ENCODE measurements at regions not wholly inside any gene's neighbourhood (a gene's known extent, or its start where the extent isn't known, plus 50 kb on each side); places are given as distances from the start of the nearest gene placed in this dataset.

DNA sequence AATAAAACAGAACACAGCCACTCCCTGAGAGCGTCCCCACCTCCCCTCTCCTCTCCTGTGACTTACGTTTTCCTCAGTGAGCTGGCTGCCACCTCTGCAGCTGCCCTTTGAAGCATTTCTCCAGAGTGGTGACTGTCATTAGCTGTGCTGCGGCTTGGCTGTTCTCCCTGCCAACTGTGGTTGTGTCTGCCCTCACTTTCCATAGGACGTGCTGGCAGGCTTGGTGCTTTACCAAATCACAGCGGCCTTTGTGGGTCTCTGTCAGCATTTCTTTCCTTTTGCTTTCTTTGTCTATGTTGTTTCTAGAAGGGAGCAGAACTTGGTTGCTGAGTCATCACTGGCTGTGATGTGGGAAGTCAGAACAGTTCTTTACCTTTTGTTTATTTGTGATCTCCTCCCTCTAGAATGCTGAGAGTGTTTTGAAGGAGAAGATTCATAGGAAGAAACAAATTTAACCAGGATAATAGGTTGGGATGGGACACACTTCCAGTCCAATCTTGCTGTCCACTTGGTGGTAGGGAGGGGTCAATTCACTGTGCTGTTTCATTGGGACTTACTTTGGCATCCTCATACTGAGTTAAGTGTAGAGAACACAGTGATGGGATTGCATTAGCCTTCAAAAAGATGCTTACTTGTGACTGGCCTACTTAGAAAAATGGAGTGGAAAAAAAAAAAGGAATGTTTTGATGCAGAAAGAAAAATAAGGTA is 88.2 kb downstream of the TMX1 start:
- no peak for TF ChIP-seq POLR2A (IDR thresholded peaks at IDR 0.05)
- TF ChIP-seq, protein P1, sequence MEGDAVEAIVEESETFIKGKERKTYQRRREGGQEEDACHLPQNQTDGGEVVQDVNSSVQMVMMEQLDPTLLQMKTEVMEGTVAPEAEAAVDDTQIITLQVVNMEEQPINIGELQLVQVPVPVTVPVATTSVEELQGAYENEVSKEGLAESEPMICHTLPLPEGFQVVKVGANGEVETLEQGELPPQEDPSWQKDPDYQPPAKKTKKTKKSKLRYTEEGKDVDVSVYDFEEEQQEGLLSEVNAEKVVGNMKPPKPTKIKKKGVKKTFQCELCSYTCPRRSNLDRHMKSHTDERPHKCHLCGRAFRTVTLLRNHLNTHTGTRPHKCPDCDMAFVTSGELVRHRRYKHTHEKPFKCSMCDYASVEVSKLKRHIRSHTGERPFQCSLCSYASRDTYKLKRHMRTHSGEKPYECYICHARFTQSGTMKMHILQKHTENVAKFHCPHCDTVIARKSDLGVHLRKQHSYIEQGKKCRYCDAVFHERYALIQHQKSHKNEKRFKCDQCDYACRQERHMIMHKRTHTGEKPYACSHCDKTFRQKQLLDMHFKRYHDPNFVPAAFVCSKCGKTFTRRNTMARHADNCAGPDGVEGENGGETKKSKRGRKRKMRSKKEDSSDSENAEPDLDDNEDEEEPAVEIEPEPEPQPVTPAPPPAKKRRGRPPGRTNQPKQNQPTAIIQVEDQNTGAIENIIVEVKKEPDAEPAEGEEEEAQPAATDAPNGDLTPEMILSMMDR (IDR thresholded peaks at IDR 0.05 in 4 of 5, conservative IDR thresholded peaks at IDR 0.05 in 1 of 5), result no peak

Measured in gastrocnemius medialis (tissue), 4 donors.